Memory B cell (primary cell): ENCODE measurements at regions not wholly inside any gene's neighbourhood (a gene's known extent, or its start where the extent isn't known, plus 50 kb on each side); places are given as distances from the start of the nearest gene placed in this dataset.

Source experiments
- ATAC-seq: fragments of 150-1000 bp; cut with Tn5 transposase; 2 replicates; pipeline ENCODE4 v1.10.0; 2021; ENCODE audit warnings: low read depth, mild to moderate bottlenecking, moderate library complexity
- DNase-seq, 2 donors: peaks; one replicate each; pipeline ENCODE4 v3.0.0; 2022; ENCODE audit warnings: low spot score in 2 of 2
- H3K27ac Mint-ChIP-seq: one replicate; pipeline ENCODE4 v1.8.0; 2022; ENCODE audit warnings: mild to moderate bottlenecking, moderate library complexity, mixed read lengths
- H3K27me3 Mint-ChIP-seq: one replicate; pipeline ENCODE4 v1.8.0; 2022; ENCODE audit warnings: mixed read lengths
- H3K36me3 Mint-ChIP-seq: one replicate; pipeline ENCODE4 v1.8.0; 2022; ENCODE audit warnings: mild to moderate bottlenecking, mixed read lengths
- H3K4me1 Mint-ChIP-seq: one replicate; pipeline ENCODE4 v1.8.0; 2022; ENCODE audit warnings: mixed read lengths
- H3K4me3 Mint-ChIP-seq: one replicate; pipeline ENCODE4 v1.8.0; 2022; ENCODE audit warnings: mild to moderate bottlenecking, moderate library complexity, mixed read lengths
- H3K9me3 Mint-ChIP-seq: one replicate; pipeline ENCODE4 v1.8.0; 2022; ENCODE audit warnings: mixed read lengths

GRCh38 chr11:15909937-15910598, 446.3 kb downstream of the SOX6 start:
- Mint-ChIP-seq H3K27ac (no peak overlapping the region), H3K27me3 (no peaks in the 10 kb centered on the region), H3K9me3 (no peaks in the 10 kb centered on the region), H3K36me3 (no peaks in the 10 kb centered on the region), H3K4me3 (no peak overlapping the region), H3K4me1 (no peaks in the 10 kb centered on the region)
- ATAC-seq: no peak
- DNase-seq: no peak

GRCh38 chr11:15910761-15911160, 445.6 kb downstream of the SOX6 start:
- ATAC-seq (no peak), DNase-seq (no peak)
- H3K27ac Mint-ChIP-seq: no peak overlapping the region
- H3K4me3 Mint-ChIP-seq: no peak overlapping the region
- no peaks in the 10 kb centered on the region for H3K36me3 Mint-ChIP-seq
- no peaks in the 10 kb centered on the region for H3K9me3 Mint-ChIP-seq
- H3K27me3 Mint-ChIP-seq: no peaks in the 10 kb centered on the region
- H3K4me1 Mint-ChIP-seq: no peaks in the 10 kb centered on the region

GRCh38 chr11:15911377-15912044, 444.8 kb downstream of the SOX6 start:
- Mint-ChIP-seq H3K27me3 (no peaks in the 10 kb centered on the region), H3K9me3 (no peaks in the 10 kb centered on the region), H3K36me3 (no peaks in the 10 kb centered on the region), H3K27ac (no peak overlapping the region), H3K4me3 (no peak overlapping the region), H3K4me1 (no peaks in the 10 kb centered on the region)
- no peak for DNase-seq
- no peak for ATAC-seq

GRCh38 chr11:15912291-15912690, 444.1 kb downstream of the SOX6 start:
- no peak overlapping the region for H3K27ac Mint-ChIP-seq
- H3K27me3 Mint-ChIP-seq: no peaks in the 10 kb centered on the region
- no peaks in the 10 kb centered on the region for H3K4me1 Mint-ChIP-seq
- H3K4me3 Mint-ChIP-seq: no peak overlapping the region
- ATAC-seq (no peak), DNase-seq (no peak)
- H3K36me3 Mint-ChIP-seq: no peaks in the 10 kb centered on the region
- no peaks in the 10 kb centered on the region for H3K9me3 Mint-ChIP-seq

- no peak overlapping the region for H3K27ac Mint-ChIP-seq
Observed at GRCh38 chr11:15912825-15913224, 443.5 kb downstream of the SOX6 start.

GRCh38 chr11:15913261-15913660, 443.1 kb downstream of the SOX6 start:
- H3K4me1 Mint-ChIP-seq: no peaks in the 10 kb centered on the region
- DNase-seq: no peak
- H3K36me3 Mint-ChIP-seq: no peaks in the 10 kb centered on the region
- H3K9me3 Mint-ChIP-seq: no peaks in the 10 kb centered on the region
- ATAC-seq: no peak
- H3K4me3 Mint-ChIP-seq: no peak overlapping the region
- no peaks in the 10 kb centered on the region for H3K27me3 Mint-ChIP-seq
- no peak overlapping the region for H3K27ac Mint-ChIP-seq

More at GRCh38 chr11:15912825-15913224, 443.5 kb downstream of the SOX6 start:
- H3K4me3 Mint-ChIP-seq: no peak overlapping the region
- ATAC-seq (no peak), DNase-seq (no peak)
- no peaks in the 10 kb centered on the region for H3K36me3 Mint-ChIP-seq
- no peaks in the 10 kb centered on the region for H3K9me3 Mint-ChIP-seq
- H3K4me1 Mint-ChIP-seq: no peaks in the 10 kb centered on the region
- no peaks in the 10 kb centered on the region for H3K27me3 Mint-ChIP-seq
